ENCODE measurements at regions not wholly inside any gene's neighbourhood (a gene's known extent, or its start where the extent isn't known, plus 50 kb on each side); places are given as distances from the start of the nearest gene placed in this dataset.

GRCh38 chr6:43907789-43908472 is 137.9 kb downstream of the VEGFA start:
- TF ChIP-seq CTCF (conservative IDR thresholded peaks at IDR 0.05; ENCODE audit: low read depth, low read length) (no peak), EZH2 (IDR thresholded peaks at IDR 0.05; ENCODE audit: low read length, unreplicated experiment) (no peak)
